DND-41 (cell line): ENCODE measurements at regions not wholly inside any gene's neighbourhood (a gene's known extent, or its start where the extent isn't known, plus 50 kb on each side); places are given as distances from the start of the nearest gene placed in this dataset.

ENCODE experiments used
- EZH2 ChIP-seq: IDR thresholded peaks from 3 replicates; pipeline ENCODE4 v1.6.1; 2012; ENCODE audit warnings: borderline replicate concordance, low read depth, mild to moderate bottlenecking, moderate library complexity, low read length, inconsistent platforms; ENCODE audit not compliant: severe bottlenecking
- TF ChIP-seq, protein P1 (sequence below): IDR thresholded peaks from 2 replicates; pipeline ENCODE4 v1.5.1; 2012; ENCODE audit warnings: borderline replicate concordance, low read length, moderate library complexity, mild to moderate bottlenecking; ENCODE audit not compliant: poor library complexity, severe bottlenecking; ENCODE audit errors: extremely low read depth

DNA sequence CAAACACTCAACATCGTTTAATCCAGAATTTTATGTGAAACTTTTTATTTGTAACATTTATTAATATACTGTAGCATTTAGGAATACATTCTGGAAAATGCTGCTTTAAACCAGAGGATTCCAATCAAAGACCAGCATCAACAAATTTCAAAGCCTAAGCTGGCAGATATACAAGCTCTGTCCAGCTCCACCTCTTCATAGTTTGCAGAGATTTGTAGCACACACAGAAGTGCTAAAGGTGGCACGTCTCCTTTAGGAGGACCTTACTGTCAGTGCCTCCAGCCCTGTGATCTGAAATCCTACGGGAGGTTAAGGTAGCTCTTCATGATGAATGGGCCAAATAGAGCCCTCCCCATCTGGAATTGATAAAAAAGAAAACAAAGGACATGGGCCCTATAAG lies 329.7 kb upstream of the NECTIN3 start:
- TF ChIP-seq, protein P1, sequence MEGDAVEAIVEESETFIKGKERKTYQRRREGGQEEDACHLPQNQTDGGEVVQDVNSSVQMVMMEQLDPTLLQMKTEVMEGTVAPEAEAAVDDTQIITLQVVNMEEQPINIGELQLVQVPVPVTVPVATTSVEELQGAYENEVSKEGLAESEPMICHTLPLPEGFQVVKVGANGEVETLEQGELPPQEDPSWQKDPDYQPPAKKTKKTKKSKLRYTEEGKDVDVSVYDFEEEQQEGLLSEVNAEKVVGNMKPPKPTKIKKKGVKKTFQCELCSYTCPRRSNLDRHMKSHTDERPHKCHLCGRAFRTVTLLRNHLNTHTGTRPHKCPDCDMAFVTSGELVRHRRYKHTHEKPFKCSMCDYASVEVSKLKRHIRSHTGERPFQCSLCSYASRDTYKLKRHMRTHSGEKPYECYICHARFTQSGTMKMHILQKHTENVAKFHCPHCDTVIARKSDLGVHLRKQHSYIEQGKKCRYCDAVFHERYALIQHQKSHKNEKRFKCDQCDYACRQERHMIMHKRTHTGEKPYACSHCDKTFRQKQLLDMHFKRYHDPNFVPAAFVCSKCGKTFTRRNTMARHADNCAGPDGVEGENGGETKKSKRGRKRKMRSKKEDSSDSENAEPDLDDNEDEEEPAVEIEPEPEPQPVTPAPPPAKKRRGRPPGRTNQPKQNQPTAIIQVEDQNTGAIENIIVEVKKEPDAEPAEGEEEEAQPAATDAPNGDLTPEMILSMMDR, result no peak
- no peak for TF ChIP-seq EZH2
